ENCODE measurements at regions not wholly inside any gene's neighbourhood (a gene's known extent, or its start where the extent isn't known, plus 50 kb on each side); places are given as distances from the start of the nearest gene placed in this dataset.

- TF ChIP-seq CTCF (IDR thresholded peaks at IDR 0.05) (no peak), POLR2A (IDR thresholded peaks at IDR 0.05) (no peak)
These were observed 57.3 kb upstream of the RND3 start for GRCh38 chr2:150544731-150545130.
